GM19468 (cell line): ENCODE measurements at regions not wholly inside any gene's neighbourhood (a gene's known extent, or its start where the extent isn't known, plus 50 kb on each side); places are given as distances from the start of the nearest gene placed in this dataset.
"Not testable (repeated sequence)": the region's sequence is repeated elsewhere in the genome, so short reads cannot be mapped to it uniquely, and the experiment has no call there.

Experiments
- ATAC-seq: cut with Tn5 transposase; IDR thresholded peaks from one replicate; pipeline ENCODE4 v1.9.1; 2021; ENCODE audit warnings: mild to moderate bottlenecking, moderate library complexity, moderate number of reproducible peaks; ENCODE audit not compliant: unreplicated experiment; ENCODE audit errors: extremely low read depth

- not testable (repeated sequence) for ATAC-seq
Measured at GRCh38 chr9:39559384-39559783, 203.9 kb downstream of the SPATA31A1 start.

- not testable (repeated sequence) for ATAC-seq
Measured at GRCh38 chr9:39566782-39567181, 211.3 kb downstream of the SPATA31A1 start.

GRCh38 chr9:39567396-39567795 is 211.9 kb downstream of the SPATA31A1 start:
- ATAC-seq: not testable (repeated sequence)

- ATAC-seq: not testable (repeated sequence)
Measured at GRCh38 chr9:39568900-39569299, 213.4 kb downstream of the SPATA31A1 start.

- not testable (repeated sequence) for ATAC-seq
Measured at GRCh38 chr9:39573024-39574022, 217.9 kb downstream of the SPATA31A1 start.

- ATAC-seq: not testable (repeated sequence)
Measured at GRCh38 chr9:39579000-39579399, 223.5 kb downstream of the SPATA31A1 start.

GRCh38 chr9:39581296-39581695 is 225.8 kb downstream of the SPATA31A1 start:
- ATAC-seq: not testable (repeated sequence)

- not testable (repeated sequence) for ATAC-seq
Measured at GRCh38 chr9:39582677-39583412, 227.4 kb downstream of the SPATA31A1 start.

- not testable (repeated sequence) for ATAC-seq
Measured at GRCh38 chr9:39583413-39583747, 227.9 kb downstream of the SPATA31A1 start.

- ATAC-seq: not testable (repeated sequence)
Measured at GRCh38 chr9:39585233-39585632, 229.8 kb downstream of the SPATA31A1 start.

GRCh38 chr9:39587844-39588499 is 232.5 kb downstream of the SPATA31A1 start:
- ATAC-seq: no peak

- ATAC-seq: no peak
Measured at GRCh38 chr9:39588500-39589137, 233.2 kb downstream of the SPATA31A1 start.

GRCh38 chr9:39604089-39604488 is 248.6 kb downstream of the SPATA31A1 start:
- ATAC-seq: not testable (repeated sequence)

GRCh38 chr9:39611449-39612231 is 256.2 kb downstream of the SPATA31A1 start:
- peak; percentile 98 for ATAC-seq

- ATAC-seq: not testable (repeated sequence)
Measured at GRCh38 chr9:39616480-39616879, 261.0 kb downstream of the SPATA31A1 start.

- not testable (repeated sequence) for ATAC-seq
Measured at GRCh38 chr9:39624048-39624447, 268.6 kb downstream of the SPATA31A1 start.

- not testable (repeated sequence) for ATAC-seq
Measured at GRCh38 chr9:39632071-39632470, 276.6 kb downstream of the SPATA31A1 start.

- not testable (repeated sequence) for ATAC-seq
Measured at GRCh38 chr9:39649029-39649428, 293.6 kb downstream of the SPATA31A1 start.

- ATAC-seq: peak; percentile 58
Measured at GRCh38 chr9:39656960-39657603, 301.6 kb downstream of the SPATA31A1 start.
